ENCODE measurements at regions not wholly inside any gene's neighbourhood (a gene's known extent, or its start where the extent isn't known, plus 50 kb on each side); places are given as distances from the start of the nearest gene placed in this dataset.

DNA sequence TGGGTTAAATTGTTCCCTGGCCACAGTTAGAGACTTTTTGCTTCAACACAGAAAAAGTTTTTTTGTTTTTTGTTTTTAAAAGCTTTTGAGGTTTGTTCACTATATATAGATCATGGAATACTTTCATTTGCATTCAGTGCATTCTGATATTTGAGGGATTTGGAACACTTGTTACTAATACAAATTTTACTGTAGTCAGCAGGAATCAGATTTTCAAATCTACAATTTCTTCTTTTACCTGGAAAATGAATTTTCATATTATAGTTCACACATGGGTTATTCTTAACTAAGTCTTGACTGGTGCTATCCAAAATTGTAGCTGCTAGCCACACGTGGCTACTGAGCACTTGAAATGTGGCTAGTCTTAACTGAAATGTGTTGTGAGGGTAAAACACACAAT is 142.0 kb downstream of the RMI1 start:
- in situ Hi-C loops (cut with MboI; ENCODE audit: low sequenced_read_pairs, unreplicated experiment): no loop called here
- no peak for DNase-seq (ENCODE audit: low spot score)
- TF ChIP-seq, protein P1, sequence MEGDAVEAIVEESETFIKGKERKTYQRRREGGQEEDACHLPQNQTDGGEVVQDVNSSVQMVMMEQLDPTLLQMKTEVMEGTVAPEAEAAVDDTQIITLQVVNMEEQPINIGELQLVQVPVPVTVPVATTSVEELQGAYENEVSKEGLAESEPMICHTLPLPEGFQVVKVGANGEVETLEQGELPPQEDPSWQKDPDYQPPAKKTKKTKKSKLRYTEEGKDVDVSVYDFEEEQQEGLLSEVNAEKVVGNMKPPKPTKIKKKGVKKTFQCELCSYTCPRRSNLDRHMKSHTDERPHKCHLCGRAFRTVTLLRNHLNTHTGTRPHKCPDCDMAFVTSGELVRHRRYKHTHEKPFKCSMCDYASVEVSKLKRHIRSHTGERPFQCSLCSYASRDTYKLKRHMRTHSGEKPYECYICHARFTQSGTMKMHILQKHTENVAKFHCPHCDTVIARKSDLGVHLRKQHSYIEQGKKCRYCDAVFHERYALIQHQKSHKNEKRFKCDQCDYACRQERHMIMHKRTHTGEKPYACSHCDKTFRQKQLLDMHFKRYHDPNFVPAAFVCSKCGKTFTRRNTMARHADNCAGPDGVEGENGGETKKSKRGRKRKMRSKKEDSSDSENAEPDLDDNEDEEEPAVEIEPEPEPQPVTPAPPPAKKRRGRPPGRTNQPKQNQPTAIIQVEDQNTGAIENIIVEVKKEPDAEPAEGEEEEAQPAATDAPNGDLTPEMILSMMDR (IDR thresholded peaks at IDR 0.05; ENCODE audit: borderline replicate concordance, control extremely low read depth, extremely low read depth, insufficient read depth, missing control alignments): no peak

DNA sequence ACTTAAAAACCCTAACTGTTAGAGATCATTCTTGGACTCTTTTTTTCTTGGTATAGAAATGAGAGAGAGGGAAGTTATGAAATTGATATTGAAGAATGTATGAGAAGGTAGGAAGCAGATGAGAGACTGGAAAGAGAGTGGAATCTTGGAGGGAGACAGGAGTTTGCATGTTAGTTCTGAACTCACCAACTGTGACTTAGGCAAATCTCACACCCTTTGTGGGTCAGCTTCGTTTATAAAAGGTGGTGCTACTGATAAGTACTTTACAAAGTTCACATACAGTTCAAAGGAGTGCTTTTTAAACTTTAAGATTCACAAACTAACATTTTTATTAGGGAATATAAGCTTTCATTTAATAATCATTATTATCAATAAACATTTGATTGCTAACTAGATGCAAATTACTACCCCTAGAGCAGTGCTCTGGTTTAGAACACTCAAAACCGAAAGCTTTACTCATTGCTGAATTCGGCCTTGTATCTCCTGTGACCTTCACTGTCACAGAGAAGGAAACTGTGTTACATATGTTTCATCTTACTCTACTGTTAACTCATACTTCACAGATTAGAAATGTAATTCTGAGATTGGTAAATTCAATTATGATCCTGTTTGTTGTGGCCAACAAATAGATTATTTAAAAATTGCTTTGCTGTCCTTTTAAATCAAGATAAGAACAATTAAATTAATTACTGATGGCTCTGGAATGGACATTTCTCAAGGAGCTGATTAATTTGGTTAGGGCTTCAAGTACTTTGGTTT is 143.2 kb downstream of the RMI1 start:
- in situ Hi-C loops (cut with MboI; ENCODE audit: low sequenced_read_pairs, unreplicated experiment): no loop called here
- TF ChIP-seq, protein P1 (IDR thresholded peaks at IDR 0.05; ENCODE audit: borderline replicate concordance, control extremely low read depth, extremely low read depth, insufficient read depth, missing control alignments): no peak
- DNase-seq (ENCODE audit: low spot score): peak; percentile 56

DNA sequence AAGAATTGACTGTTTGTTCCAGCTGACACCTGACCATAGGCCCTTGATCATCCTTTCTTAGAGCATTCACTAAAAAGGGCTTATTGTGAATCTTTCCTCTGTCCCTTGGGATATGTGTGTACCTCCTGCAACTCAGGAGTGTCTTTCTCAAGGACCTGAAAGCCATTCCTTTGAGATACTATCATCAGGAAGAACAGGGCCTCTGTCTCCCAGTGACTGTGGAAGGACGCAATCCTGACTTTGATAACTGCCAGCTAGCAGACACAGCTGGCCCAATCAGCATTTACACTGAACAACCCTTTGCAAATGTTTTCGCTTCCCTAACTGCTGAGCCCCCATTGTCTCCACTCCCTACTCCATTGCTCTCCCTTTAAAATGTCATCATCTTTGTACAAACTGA is 144.4 kb downstream of the RMI1 start:
- in situ Hi-C loops (cut with MboI; ENCODE audit: low sequenced_read_pairs, unreplicated experiment): no loop called here
- DNase-seq (ENCODE audit: low spot score): no peak
- TF ChIP-seq, protein P1 (IDR thresholded peaks at IDR 0.05; ENCODE audit: borderline replicate concordance, control extremely low read depth, extremely low read depth, insufficient read depth, missing control alignments): no peak

DNA sequence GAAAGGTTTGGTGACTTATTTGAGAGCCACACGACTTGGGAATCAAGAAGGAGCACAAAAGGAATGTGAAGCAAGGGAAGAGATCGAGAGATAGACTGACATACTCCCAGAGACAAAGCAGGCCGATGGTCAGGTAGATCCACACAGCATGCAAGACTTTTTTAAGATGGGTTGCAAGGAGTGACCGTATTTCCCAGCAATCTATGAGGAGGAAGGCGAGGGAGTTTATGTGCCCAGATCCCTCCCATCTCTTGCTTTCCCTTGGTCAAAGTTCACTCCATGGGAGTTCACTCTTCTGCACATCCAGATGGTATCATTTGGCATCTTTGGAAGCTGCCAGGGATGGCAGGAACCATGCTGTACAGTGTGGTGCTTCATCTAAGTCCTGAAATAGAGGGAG is 148.9 kb downstream of the RMI1 start:
- no peak for DNase-seq (ENCODE audit: low spot score)
- in situ Hi-C loops (cut with MboI; ENCODE audit: low sequenced_read_pairs, unreplicated experiment): no loop called here
- TF ChIP-seq, protein P1 (IDR thresholded peaks at IDR 0.05; ENCODE audit: borderline replicate concordance, control extremely low read depth, extremely low read depth, insufficient read depth, missing control alignments): no peak

DNA sequence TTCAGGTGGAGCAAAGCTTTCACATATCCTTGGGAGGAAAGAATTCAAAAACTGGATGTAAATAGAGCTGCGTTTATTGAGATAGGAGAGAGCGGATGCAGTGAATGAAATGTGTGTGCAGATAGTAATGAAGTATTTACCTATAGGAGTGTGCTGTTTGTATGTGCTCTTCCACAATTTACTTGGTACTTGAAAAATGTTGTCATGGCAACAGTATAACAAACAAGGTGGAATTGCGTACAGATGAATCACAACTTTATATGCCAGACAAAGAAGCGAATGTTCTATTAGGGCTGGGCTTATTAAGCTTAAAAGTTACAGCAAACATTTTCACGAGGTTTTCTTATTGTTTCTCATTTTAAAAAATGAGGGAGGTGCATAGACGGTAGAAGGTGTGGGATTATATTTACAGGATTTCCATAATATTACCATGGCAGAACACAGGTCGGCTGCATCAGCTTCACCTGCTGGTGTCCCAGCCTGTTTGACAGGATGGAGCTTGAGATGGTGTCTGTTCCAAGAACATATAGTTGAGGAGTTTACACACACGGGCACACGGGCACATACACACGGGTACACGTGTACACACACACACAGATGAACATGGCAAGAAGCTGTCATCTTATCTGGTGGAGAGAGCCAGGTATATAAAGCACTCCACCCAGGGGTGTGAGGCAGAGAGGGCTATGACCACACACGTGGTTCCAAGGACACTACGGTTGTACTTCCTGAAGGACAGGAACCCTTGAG is 155.7 kb downstream of the RMI1 start:
- in situ Hi-C loops (cut with MboI; ENCODE audit: low sequenced_read_pairs, unreplicated experiment): no loop called here
- TF ChIP-seq, protein P1 (IDR thresholded peaks at IDR 0.05; ENCODE audit: borderline replicate concordance, control extremely low read depth, extremely low read depth, insufficient read depth, missing control alignments): no peak
- DNase-seq (ENCODE audit: low spot score): no peak

DNA sequence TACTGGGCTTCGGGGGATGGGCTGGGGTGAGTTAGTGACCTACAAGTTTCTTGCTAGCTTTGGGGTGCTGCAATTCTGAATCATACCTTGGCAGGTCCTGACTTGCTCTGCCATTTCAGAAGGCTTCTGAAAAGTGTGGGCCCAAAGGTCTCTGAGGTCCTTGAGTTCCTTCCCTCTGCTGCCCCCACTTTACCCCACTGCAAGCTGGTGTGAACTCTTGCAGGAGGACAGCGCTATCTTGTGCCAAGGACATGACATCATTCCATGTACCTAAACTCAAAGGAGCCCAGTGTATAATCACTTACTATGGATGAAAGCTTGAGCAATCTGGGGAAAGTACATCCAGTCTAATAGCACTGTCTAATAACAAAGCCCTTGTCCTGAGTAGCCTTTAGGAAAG is 157.4 kb downstream of the RMI1 start:
- in situ Hi-C loops (cut with MboI; ENCODE audit: low sequenced_read_pairs, unreplicated experiment): no loop called here
- TF ChIP-seq, protein P1 (IDR thresholded peaks at IDR 0.05; ENCODE audit: borderline replicate concordance, control extremely low read depth, extremely low read depth, insufficient read depth, missing control alignments): no peak
- no peak for DNase-seq (ENCODE audit: low spot score)

All from GM13976 (cell line).